Activated B cell treated with CpG ODN at 0.5 μM for 24 hours (primary cell): ENCODE measurements at regions not wholly inside any gene's neighbourhood (a gene's known extent, or its start where the extent isn't known, plus 50 kb on each side); places are given as distances from the start of the nearest gene placed in this dataset.

Experiments
- ATAC-seq: fragments of 200-7000 bp; cut with Tn5 transposase; one replicate; pipeline ENCODE4 v1.10.0; 2021; ENCODE audit warnings: low read depth, mild to moderate bottlenecking, moderate library complexity
- CTCF ChIA-PET: fragments of 350-600 bp; sonication (Branson Sonifier 250); formaldehyde crosslinking; loops from one replicate; lab custom pipeline; 2021; ENCODE audit warnings: antibody characterized with exemption; lab: Charles Lee
- POLR2A ChIA-PET: fragments of 350-600 bp; sonication (Branson Sonifier 250); formaldehyde crosslinking; loops from one replicate; lab custom pipeline; 2021; ENCODE audit warnings: antibody characterized with exemption; lab: Charles Lee
- DNase-seq: peaks from one replicate; pipeline ENCODE4 v3.0.0; 2022
- H3K27ac Mint-ChIP-seq: one replicate; pipeline ENCODE4 v1.8.0; 2020; ENCODE audit warnings: mixed read lengths
- H3K27me3 Mint-ChIP-seq: one replicate; pipeline ENCODE4 v1.8.0; 2021; ENCODE audit warnings: mixed read lengths
- H3K36me3 Mint-ChIP-seq: one replicate; pipeline ENCODE4 v1.8.0; 2021; ENCODE audit warnings: low read depth, mixed read lengths
- H3K4me1 Mint-ChIP-seq: one replicate; pipeline ENCODE4 v1.8.0; 2021; ENCODE audit warnings: mixed read lengths
- H3K4me3 Mint-ChIP-seq: one replicate; pipeline ENCODE4 v1.8.0; 2020; ENCODE audit warnings: mild to moderate bottlenecking, mixed read lengths
- H3K9me3 Mint-ChIP-seq: one replicate; pipeline ENCODE4 v1.8.0; 2020; ENCODE audit warnings: mixed read lengths
- CTCF ChIP-seq: fragments of 200-600 bp; IDR thresholded peaks from one replicate; pipeline ENCODE4 v1.8.0; 2022; ENCODE audit warnings: antibody characterized with exemption, mild to moderate bottlenecking
- intact Hi-C: fragments of 100-400 bp; cut with micrococcal nuclease; formaldehyde crosslinking; loops from one replicate; pipeline ENCODE4 v1.15.1; 2024

- H3K27me3 Mint-ChIP-seq = no peaks in the 10 kb centered on the region
- ATAC-seq (no peak), DNase-seq (no peak)
- CTCF ChIA-PET = no interaction called here
- intact Hi-C loops = no loop called here
- H3K9me3 Mint-ChIP-seq = peaks cover 2% of the 10 kb centered on the region
- POLR2A ChIA-PET = no interaction called here
- no peak for TF ChIP-seq CTCF
- no peaks in the 10 kb centered on the region for H3K4me1 Mint-ChIP-seq
- H3K27ac Mint-ChIP-seq = no peak overlapping the region
- H3K36me3 Mint-ChIP-seq = no peaks in the 10 kb centered on the region
- H3K4me3 Mint-ChIP-seq = no peak overlapping the region
Observed at GRCh38 chr12:59031313-59031712, 111.0 kb upstream of the LRIG3 start.

- ChIA-PET CTCF (no interaction called here), POLR2A (no interaction called here)
- H3K27me3 Mint-ChIP-seq = no peaks in the 10 kb centered on the region
- H3K4me3 Mint-ChIP-seq = no peak overlapping the region
- no peaks in the 10 kb centered on the region for H3K4me1 Mint-ChIP-seq
- no peak for TF ChIP-seq CTCF
- H3K36me3 Mint-ChIP-seq = no peaks in the 10 kb centered on the region
- ATAC-seq (no peak), DNase-seq (no peak)
- intact Hi-C loops = no loop called here
- H3K27ac Mint-ChIP-seq = no peak overlapping the region
- H3K9me3 Mint-ChIP-seq = peaks cover 2% of the 10 kb centered on the region
Observed at GRCh38 chr12:59030415-59030814, 110.1 kb upstream of the LRIG3 start.

GRCh38 chr12:59027199-59027598 is 106.9 kb upstream of the LRIG3 start:
- no peak for ATAC-seq
- Mint-ChIP-seq H3K27me3 (no peaks in the 10 kb centered on the region), H3K9me3 (no peaks in the 10 kb centered on the region), H3K4me3 (no peak overlapping the region), H3K36me3 (no peaks in the 10 kb centered on the region), H3K27ac (no peak overlapping the region), H3K4me1 (no peaks in the 10 kb centered on the region)
- CTCF ChIA-PET = no interaction called here
- intact Hi-C loops = no loop called here
- DNase-seq = no peak
- no peak for TF ChIP-seq CTCF
- POLR2A ChIA-PET = no interaction called here

- Mint-ChIP-seq H3K36me3 (no peaks in the 10 kb centered on the region), H3K27me3 (no peaks in the 10 kb centered on the region), H3K27ac (no peak overlapping the region), H3K4me1 (no peaks in the 10 kb centered on the region), H3K4me3 (no peak overlapping the region), H3K9me3 (no peaks in the 10 kb centered on the region)
- ATAC-seq (no peak), DNase-seq (no peak)
- intact Hi-C loops = no loop called here
- CTCF ChIA-PET = no interaction called here
- no peak for TF ChIP-seq CTCF
- POLR2A ChIA-PET = no interaction called here
Observed at GRCh38 chr12:59023861-59024424, 103.6 kb upstream of the LRIG3 start.

- intact Hi-C loops = no loop called here
- no peak overlapping the region for H3K27ac Mint-ChIP-seq
- H3K9me3 Mint-ChIP-seq = no peaks in the 10 kb centered on the region
- H3K4me1 Mint-ChIP-seq = no peaks in the 10 kb centered on the region
- POLR2A ChIA-PET = no interaction called here
- no peak for TF ChIP-seq CTCF
- H3K27me3 Mint-ChIP-seq = no peaks in the 10 kb centered on the region
- ATAC-seq (no peak), DNase-seq (no peak)
- H3K36me3 Mint-ChIP-seq = no peaks in the 10 kb centered on the region
- CTCF ChIA-PET = no interaction called here
- H3K4me3 Mint-ChIP-seq = no peak overlapping the region
Observed at GRCh38 chr12:59020073-59020946, 100.0 kb upstream of the LRIG3 start.
